T47D (cell line): ENCODE measurements at regions not wholly inside any gene's neighbourhood (a gene's known extent, or its start where the extent isn't known, plus 50 kb on each side); places are given as distances from the start of the nearest gene placed in this dataset.

ENCODE experiments used
- DNase-seq, 2 experiments: peaks; one replicate each; pipeline versions ENCODE4 v3.0.0 to v3.0.0-alpha.2; 2011 to 2012; ENCODE audit warnings: low read depth in 1 of 2, low spot score in 1 of 2
- JUND ChIP-seq: IDR thresholded peaks from 2 replicates; pipeline ENCODE4 v1.6.1; 2012; ENCODE audit warnings: low read depth
- in situ Hi-C: cut with HindIII; loops from 2 replicates; pipeline ENCODE4 v1.10.0; 2016; ENCODE audit warnings: low sequenced_read_pairs, low pct_unique_long_range_greater_than_20kb

GRCh38 chr1:187451238-187451637, 622.5 kb downstream of the PLA2G4A start:
- DNase-seq, result no peak
- in situ Hi-C loops, result no loop called here
- no peak for TF ChIP-seq JUND

GRCh38 chr1:187454010-187454409, 625.3 kb downstream of the PLA2G4A start:
- in situ Hi-C loops, result no loop called here
- TF ChIP-seq JUND, result no peak
- no peak for DNase-seq

- in situ Hi-C loops, result no loop called here
Measured at GRCh38 chr1:187456446-187456845, 627.7 kb downstream of the PLA2G4A start.

GRCh38 chr1:187460093-187460492, 631.3 kb downstream of the PLA2G4A start:
- DNase-seq, result no peak
- in situ Hi-C loops, result no loop called here
- TF ChIP-seq JUND, result no peak

More at GRCh38 chr1:187456446-187456845, 627.7 kb downstream of the PLA2G4A start:
- no peak for DNase-seq
- no peak for TF ChIP-seq JUND

- in situ Hi-C loops, result no loop called here
- TF ChIP-seq JUND, result no peak
- DNase-seq, result no peak
Measured at GRCh38 chr1:187464320-187464719, 635.6 kb downstream of the PLA2G4A start.

- in situ Hi-C loops, result no loop called here
- no peak for DNase-seq
- TF ChIP-seq JUND, result no peak
Measured at GRCh38 chr1:187465441-187465840, 636.7 kb downstream of the PLA2G4A start.

- DNase-seq, result no peak
- in situ Hi-C loops, result no loop called here
- TF ChIP-seq JUND, result no peak
Measured at GRCh38 chr1:187469836-187470235, 641.1 kb downstream of the PLA2G4A start.

GRCh38 chr1:187471555-187471954, 642.8 kb downstream of the PLA2G4A start:
- in situ Hi-C loops, result no loop called here
- no peak for TF ChIP-seq JUND
- no peak for DNase-seq

- DNase-seq, result no peak
- TF ChIP-seq JUND, result no peak
- in situ Hi-C loops, result no loop called here
Measured at GRCh38 chr1:187474336-187474735, 645.6 kb downstream of the PLA2G4A start.

GRCh38 chr1:187476671-187477070, 647.9 kb downstream of the PLA2G4A start:
- no peak for TF ChIP-seq JUND
- peak in 1 of 2 experiments; percentile 29 for DNase-seq
- in situ Hi-C loops, result no loop called here

GRCh38 chr1:187477103-187477502, 648.4 kb downstream of the PLA2G4A start:
- no peak for DNase-seq
- in situ Hi-C loops, result no loop called here
- no peak for TF ChIP-seq JUND

- in situ Hi-C loops, result no loop called here
- no peak for TF ChIP-seq JUND
- no peak for DNase-seq
Measured at GRCh38 chr1:187477535-187477934, 648.8 kb downstream of the PLA2G4A start.

GRCh38 chr1:187481581-187482148, 652.9 kb downstream of the PLA2G4A start:
- in situ Hi-C loops, result no loop called here
- DNase-seq, result no peak

GRCh38 chr1:187490266-187490665, 661.5 kb downstream of the PLA2G4A start:
- in situ Hi-C loops, result no loop called here
- DNase-seq, result no peak
- no peak for TF ChIP-seq JUND

More at GRCh38 chr1:187481581-187482148, 652.9 kb downstream of the PLA2G4A start:
- no peak for TF ChIP-seq JUND
